B cell (primary cell): ENCODE measurements at regions not wholly inside any gene's neighbourhood (a gene's known extent, or its start where the extent isn't known, plus 50 kb on each side); places are given as distances from the start of the nearest gene placed in this dataset.

ENCODE experiments used
- ATAC-seq: fragments of 200-7000 bp; cut with Tn5 transposase; one replicate; pipeline ENCODE4 v1.10.0; 2021; ENCODE audit warnings: low read depth, mild to moderate bottlenecking, moderate number of reproducible peaks, moderate library complexity
- CTCF ChIA-PET: fragments of 350-600 bp; sonication (Branson Sonifier 250); formaldehyde crosslinking; loops from one replicate; lab custom pipeline; 2021; ENCODE audit warnings: antibody characterized with exemption, inconsistent platforms; lab: Charles Lee
- POLR2A ChIA-PET: fragments of 350-600 bp; sonication (Branson Sonifier 250); formaldehyde crosslinking; loops from one replicate; lab custom pipeline; 2021; ENCODE audit warnings: antibody characterized with exemption; lab: Charles Lee
- DNase-seq: peaks from one replicate; pipeline ENCODE4 v3.0.0; 2013
- H2AFZ ChIP-seq: 2 replicates; pipeline ENCODE4 v1.6.1; 2012; ENCODE audit warnings: mild to moderate bottlenecking, low read depth, low read length; ENCODE audit not compliant: insufficient read depth, poor library complexity, severe bottlenecking
- H3K27ac ChIP-seq, 2 donors: 1 replicate in 1 of 2; 2 replicates in 1 of 2; pipeline ENCODE4 v1.5.1; 2012 to 2013; ENCODE audit warnings: low read length in 2 of 2, mild to moderate bottlenecking in 2 of 2, moderate library complexity in 1 of 2
- H3K27me3 ChIP-seq, 4 experiments: fragments of 200-600 bp in 1 of 4; sonication (generic) in 1 of 4; replicated peaks in 1 of 4; 1 replicate in 2 of 4; 2 replicates in 2 of 4; pipeline versions ENCODE4 v1.6.1 to v1.7.0; 2013 to 2016; ENCODE audit warnings: low read length in 3 of 4, mild to moderate bottlenecking in 2 of 4, mixed read lengths in 1 of 4, moderate library complexity in 1 of 4; ENCODE audit not compliant: insufficient read depth in 4 of 4, control insufficient read depth in 3 of 4; ENCODE audit errors: control extremely low read depth in 1 of 4
- H3K36me3 ChIP-seq, 2 experiments: replicated peaks in 1 of 2; 1 replicate in 1 of 2; 2 replicates in 1 of 2; pipeline versions ENCODE4 v1.6.1 to v1.7.1; 2013; ENCODE audit warnings: low read length in 1 of 2; ENCODE audit not compliant: insufficient read depth in 2 of 2, control insufficient read depth in 1 of 2; ENCODE audit errors: control extremely low read depth in 1 of 2, extremely low read depth in 1 of 2
- H3K4me1 ChIP-seq, 2 donors: fragments of 200-600 bp in 1 of 2; sonication (generic) in 1 of 2; 1 replicate in 1 of 2; 2 replicates in 1 of 2; pipeline versions ENCODE4 v1.5.1 to v1.6.1; 2013 to 2017; ENCODE audit warnings: low read length in 2 of 2; ENCODE audit not compliant: control insufficient read depth in 2 of 2, insufficient read depth in 2 of 2
- H3K4me2 ChIP-seq: replicated peaks from 2 replicates; pipeline ENCODE3; 2012; ENCODE audit warnings: mild to moderate bottlenecking, low read depth, low read length; ENCODE audit not compliant: poor library complexity, severe bottlenecking
- H3K4me3 ChIP-seq, 5 experiments: fragments of 200-600 bp in 1 of 5; sonication (generic) in 1 of 5; 1 replicate in 3 of 5; 2 replicates in 2 of 5; pipeline versions ENCODE4 v1.5.1 to v1.7.0; 2011 to 2016; ENCODE audit warnings: low read length in 4 of 5, mild to moderate bottlenecking in 4 of 5, low read depth in 2 of 5, control low read depth in 1 of 5, moderate library complexity in 1 of 5; ENCODE audit not compliant: insufficient read depth in 1 of 5; ENCODE audit errors: control extremely low read depth in 1 of 5, extremely low read depth in 1 of 5
- H3K79me2 ChIP-seq: fragments of 200-600 bp; sonication (generic); one replicate; pipeline ENCODE4 v1.6.0; 2016; ENCODE audit warnings: low read length; ENCODE audit not compliant: control insufficient read depth, insufficient read depth
- H3K9ac ChIP-seq: fragments of 200-600 bp; sonication (generic); 2 replicates; pipeline ENCODE4 v1.6.1; 2017; ENCODE audit warnings: mild to moderate bottlenecking, low read length, moderate library complexity
- H3K9me3 ChIP-seq, 3 donors: one replicate each; pipeline versions ENCODE4 v1.6.1 to v1.7.1; 2013; ENCODE audit warnings: low read length in 2 of 3; ENCODE audit not compliant: control insufficient read depth in 2 of 3, insufficient read depth in 1 of 3; ENCODE audit errors: control extremely low read depth in 1 of 3
- H4K20me1 ChIP-seq: 2 replicates; pipeline ENCODE4 v1.6.0; 2012; ENCODE audit warnings: mild to moderate bottlenecking, low read length; ENCODE audit not compliant: insufficient read depth, control insufficient read depth, poor library complexity, severe bottlenecking
- H3K27ac Mint-ChIP-seq: one replicate; pipeline ENCODE4 v1.8.0; 2021; ENCODE audit warnings: mixed read lengths
- H3K27me3 Mint-ChIP-seq: one replicate; pipeline ENCODE4 v1.8.0; 2021; ENCODE audit warnings: mixed read lengths
- H3K4me1 Mint-ChIP-seq: one replicate; pipeline ENCODE4 v1.8.0; 2021; ENCODE audit warnings: mixed read lengths
- H3K4me3 Mint-ChIP-seq: one replicate; pipeline ENCODE4 v1.8.0; 2021; ENCODE audit warnings: mixed read lengths
- H3K9me3 Mint-ChIP-seq: one replicate; pipeline ENCODE4 v1.8.0; 2022; ENCODE audit warnings: mixed read lengths; ENCODE audit not compliant: insufficient read depth
- EZH2 ChIP-seq: IDR thresholded peaks from 2 replicates; pipeline ENCODE4 v1.6.1; 2012; ENCODE audit warnings: borderline replicate concordance, low read depth, mild to moderate bottlenecking, moderate library complexity, low read length; ENCODE audit not compliant: insufficient read depth, poor library complexity, severe bottlenecking
- WGBS: methylation state at CpG from one replicate; pipeline ENCODE4 v1.1.5; 2013; ENCODE audit warnings: missing lambda C conversion rate; ENCODE audit not compliant: insufficient coverage; 5-methylcytosine and 5-hydroxymethylcytosine counted together
- intact Hi-C: fragments of 100-400 bp; cut with micrococcal nuclease; formaldehyde crosslinking; loops from one replicate; pipeline ENCODE4 v1.10.0; 2022
- TF ChIP-seq, protein P1 (sequence below): fragments of 200-600 bp; IDR thresholded peaks from one replicate; pipeline ENCODE4 v1.8.0; 2022; ENCODE audit warnings: antibody characterized with exemption, mild to moderate bottlenecking

DNA sequence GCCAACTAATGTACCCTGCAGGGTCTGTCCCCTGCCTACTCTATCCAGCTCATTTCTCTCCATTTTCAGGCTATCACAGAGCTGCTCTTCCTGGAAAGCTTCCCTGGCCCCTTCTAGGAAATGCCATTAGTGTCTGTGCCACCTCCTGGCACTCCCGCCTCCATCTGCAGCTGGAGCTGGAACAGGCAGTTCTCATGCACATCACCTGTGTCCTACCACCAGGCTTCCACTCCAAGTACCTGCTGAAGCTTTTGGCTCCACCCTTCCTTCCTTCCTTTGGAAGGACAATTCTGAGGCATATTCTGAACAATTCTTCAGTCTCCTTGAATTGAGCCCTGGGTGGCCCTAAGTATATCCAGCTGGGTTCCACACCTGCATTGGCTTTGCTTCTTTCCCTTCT is 156.2 kb upstream of the ZNF618 start:
- Histone ChIP-seq H3K27me3 (peaks cover 0 to 7% (median 0%) of the 10 kb centered on the region in 4 experiments), H3K4me3 (no peak overlapping the region), H3K9me3 (peaks cover 0 to 17% (median 4%) of the 10 kb centered on the region in 3 donors), H3K4me1 (no peaks in the 10 kb centered on the region), H3K27ac (no peak overlapping the region), H3K79me2 (no peaks in the 10 kb centered on the region), H4K20me1 (no peaks in the 10 kb centered on the region), H3K36me3 (no peaks in the 10 kb centered on the region), H2AFZ (no peak overlapping the region), H3K9ac (no peak overlapping the region), H3K4me2 (no peak overlapping the region)
- Mint-ChIP-seq H3K4me1 (no peaks in the 10 kb centered on the region), H3K27ac (no peak overlapping the region), H3K9me3 (peaks cover 2% of the 10 kb centered on the region), H3K4me3 (no peak overlapping the region), H3K27me3 (peaks cover 8% of the 10 kb centered on the region)
- 100% methylated on average over 1 of the region's 1 CpG for WGBS
- ChIA-PET CTCF (no interaction called here), POLR2A (no interaction called here)
- intact Hi-C loops, result no loop called here
- ATAC-seq (no peak), DNase-seq (no peak)
- TF ChIP-seq, protein P1, sequence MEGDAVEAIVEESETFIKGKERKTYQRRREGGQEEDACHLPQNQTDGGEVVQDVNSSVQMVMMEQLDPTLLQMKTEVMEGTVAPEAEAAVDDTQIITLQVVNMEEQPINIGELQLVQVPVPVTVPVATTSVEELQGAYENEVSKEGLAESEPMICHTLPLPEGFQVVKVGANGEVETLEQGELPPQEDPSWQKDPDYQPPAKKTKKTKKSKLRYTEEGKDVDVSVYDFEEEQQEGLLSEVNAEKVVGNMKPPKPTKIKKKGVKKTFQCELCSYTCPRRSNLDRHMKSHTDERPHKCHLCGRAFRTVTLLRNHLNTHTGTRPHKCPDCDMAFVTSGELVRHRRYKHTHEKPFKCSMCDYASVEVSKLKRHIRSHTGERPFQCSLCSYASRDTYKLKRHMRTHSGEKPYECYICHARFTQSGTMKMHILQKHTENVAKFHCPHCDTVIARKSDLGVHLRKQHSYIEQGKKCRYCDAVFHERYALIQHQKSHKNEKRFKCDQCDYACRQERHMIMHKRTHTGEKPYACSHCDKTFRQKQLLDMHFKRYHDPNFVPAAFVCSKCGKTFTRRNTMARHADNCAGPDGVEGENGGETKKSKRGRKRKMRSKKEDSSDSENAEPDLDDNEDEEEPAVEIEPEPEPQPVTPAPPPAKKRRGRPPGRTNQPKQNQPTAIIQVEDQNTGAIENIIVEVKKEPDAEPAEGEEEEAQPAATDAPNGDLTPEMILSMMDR, result no peak
- TF ChIP-seq EZH2, result no peak

DNA sequence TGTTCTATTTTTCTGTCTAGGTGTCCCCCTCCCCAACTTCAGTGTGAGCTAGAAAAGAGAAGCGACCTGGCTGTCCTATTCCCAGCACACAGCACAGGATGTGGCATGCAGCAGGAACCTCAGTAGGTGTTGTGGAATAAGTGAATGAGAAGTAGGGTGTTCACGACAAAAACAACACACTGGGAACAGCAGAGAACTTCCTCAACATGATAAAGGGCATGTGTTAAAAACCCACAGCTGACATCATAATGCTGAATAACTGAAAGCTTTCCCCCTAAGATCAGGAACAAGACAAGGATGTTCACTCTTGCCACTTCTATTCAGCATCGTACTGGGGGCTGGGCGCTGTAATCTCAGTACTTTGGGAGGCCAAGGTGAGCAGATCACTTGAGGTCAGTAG is 155.6 kb upstream of the ZNF618 start:
- Histone ChIP-seq H4K20me1 (no peaks in the 10 kb centered on the region), H2AFZ (no peak overlapping the region), H3K27ac (no peak overlapping the region), H3K9ac (no peak overlapping the region), H3K4me3 (no peak overlapping the region), H3K4me1 (no peaks in the 10 kb centered on the region), H3K4me2 (no peak overlapping the region), H3K27me3 (peaks cover 0 to 7% (median 0%) of the 10 kb centered on the region in 4 experiments), H3K36me3 (no peaks in the 10 kb centered on the region), H3K9me3 (peaks cover 0 to 13% (median 4%) of the 10 kb centered on the region in 3 donors), H3K79me2 (no peaks in the 10 kb centered on the region)
- ATAC-seq (no peak), DNase-seq (no peak)
- Mint-ChIP-seq H3K27ac (no peak overlapping the region), H3K4me3 (no peak overlapping the region), H3K27me3 (peaks cover 8% of the 10 kb centered on the region), H3K4me1 (no peaks in the 10 kb centered on the region), H3K9me3 (peaks cover 2% of the 10 kb centered on the region)
- TF ChIP-seq, protein P1, result no peak
- no peak for TF ChIP-seq EZH2
- ChIA-PET POLR2A (no interaction called here), CTCF (no interaction called here)
- intact Hi-C loops, result no loop called here
- WGBS, result no CpG with 5 or more reads among the region's 4 CpGs
